ENCODE measurements at regions not wholly inside any gene's neighbourhood (a gene's known extent, or its start where the extent isn't known, plus 50 kb on each side); places are given as distances from the start of the nearest gene placed in this dataset.

DNA sequence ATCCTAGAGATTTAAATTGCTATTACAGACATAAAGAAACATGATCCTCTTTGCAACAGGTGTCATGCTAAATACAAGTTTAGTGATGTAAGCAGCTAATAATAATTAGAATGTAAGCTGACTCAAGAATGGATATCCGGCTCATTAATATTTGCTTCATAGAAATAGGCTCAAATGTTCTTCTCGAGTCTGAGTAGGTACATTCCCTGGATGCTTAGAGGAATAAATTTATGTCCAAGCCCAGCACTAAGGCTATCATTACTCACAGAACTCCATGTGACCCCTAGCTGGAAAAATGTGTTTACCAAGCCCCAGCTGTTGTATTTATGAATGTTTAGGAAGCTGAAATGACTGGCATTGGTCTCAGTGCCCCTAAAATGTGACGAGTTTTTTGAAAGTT lies 87.6 kb upstream of the TSPAN7 start:
- H3K14ac ChIP-seq (replicated peaks; ENCODE audit: low read depth, low read length): no peak overlapping the region
- H3K23ac ChIP-seq (ENCODE audit: low read depth, low read length): no peak overlapping the region
- intact Hi-C loops (cut with micrococcal nuclease) (no loop called here), dilution Hi-C loops (cut with HindIII; ENCODE audit: low sequenced_read_pairs, unreplicated experiment) (no loop called here), in situ Hi-C loops (cut with MboI; ENCODE audit: low sequenced_read_pairs) (no loop called here)
- no peak overlapping the region for H2BK15ac ChIP-seq (ENCODE audit: low read depth, low read length)
- H3K4ac ChIP-seq (ENCODE audit: low read depth, low read length): no peak overlapping the region
- no peaks in the 10 kb centered on the region for H3K9me1 ChIP-seq (ENCODE audit: insufficient read depth, low read length)
- H2BK5ac ChIP-seq (ENCODE audit: low read depth, low read length, poor library complexity, severe bottlenecking): no peak overlapping the region
- BruUV-seq (replicated peaks): no TSS peak
- no peak overlapping the region for H2AK5ac ChIP-seq (ENCODE audit: low read depth, low read length)
- no peaks in the 10 kb centered on the region for H4K20me1 ChIP-seq (ENCODE audit: insufficient read depth, low read length)
- no peaks in the 10 kb centered on the region for H3K4me1 ChIP-seq (ENCODE audit: control insufficient read depth, insufficient read depth, low read length)
- H2AFZ ChIP-seq (replicated peaks; ENCODE audit: low read length, poor library complexity): no peak overlapping the region
- no peak for ATAC-seq (ENCODE audit: low read depth)
- DNase-seq: no peak
- no peak overlapping the region for H4K91ac ChIP-seq (ENCODE audit: insufficient read depth, low read depth, low read length)
- H3K27me3 ChIP-seq (ENCODE audit: control insufficient read depth, insufficient read depth, low read length): no peaks in the 10 kb centered on the region
- ChIA-PET POLR2A (ENCODE audit: unreplicated experiment) (no interaction called here), CTCF (no interaction called here)
- no peak overlapping the region for H3K4me3 ChIP-seq (ENCODE audit: insufficient read depth, low read depth, low read length)
- H3K36me3 ChIP-seq (ENCODE audit: control insufficient read depth, insufficient read depth, low read length): no peaks in the 10 kb centered on the region
- no peak overlapping the region for H4K8ac ChIP-seq (ENCODE audit: low read depth in 2 of 2, low read length in 2 of 2)
- WGBS, 2 experiments (ENCODE audit: extremely low coverage in 2 of 2, insufficient read length in 1 of 2): no CpG with 5 or more reads among the region's 3 CpGs
- H3K56ac ChIP-seq (ENCODE audit: extremely low read depth, insufficient read depth, low read length): no peak overlapping the region
- H3K9me3 ChIP-seq (ENCODE audit: control insufficient read depth, insufficient read depth, low read length): no peaks in the 10 kb centered on the region
- no peak overlapping the region for H3K4me2 ChIP-seq (ENCODE audit: low read depth, low read length)
- TF ChIP-seq MAZ (IDR thresholded peaks at IDR 0.05; ENCODE audit: borderline replicate concordance, low read depth, low read length): no peak
- TF ChIP-seq MXI1 (IDR thresholded peaks at IDR 0.05; ENCODE audit: borderline replicate concordance, low read depth, low read length): no peak
- no peak for TF ChIP-seq POLR2A (IDR thresholded peaks at IDR 0.05; ENCODE audit: low read depth, low read length)
- no peak for TF ChIP-seq FOS (IDR thresholded peaks at IDR 0.05; ENCODE audit: low read depth, low read length)
- TF ChIP-seq CTCF (conservative IDR thresholded peaks at IDR 0.05; ENCODE audit: low read depth, low read length): no peak
- no peak for TF ChIP-seq CEBPB (IDR thresholded peaks at IDR 0.05; ENCODE audit: low read depth, low read length)
- TF ChIP-seq RCOR1 (IDR thresholded peaks at IDR 0.05; ENCODE audit: insufficient replicate concordance, low read length): no peak
- no peak for TF ChIP-seq RAD21 (IDR thresholded peaks at IDR 0.05; ENCODE audit: low read length)
- no peak for TF ChIP-seq BHLHE40 (IDR thresholded peaks at IDR 0.05; ENCODE audit: low read depth, low read length)
- TF ChIP-seq NFE2L2 (IDR thresholded peaks at IDR 0.05; ENCODE audit: low read depth, low read length): no peak
- no peak for TF ChIP-seq RFX5 (IDR thresholded peaks at IDR 0.05; ENCODE audit: low read depth, low read length)
- TF ChIP-seq SMC3 (IDR thresholded peaks at IDR 0.05; ENCODE audit: low read depth, low read length): no peak
- no peak overlapping the region for H2BK20ac ChIP-seq (ENCODE audit: low read depth, low read length)
- no peak overlapping the region for H4K5ac ChIP-seq (ENCODE audit: low read depth, low read length)
- H3K27ac ChIP-seq (ENCODE audit: insufficient read depth, low read length): no peak overlapping the region
- H2AK9ac ChIP-seq (replicated peaks; ENCODE audit: low read depth, low read length, poor library complexity): no peak overlapping the region
- H3K9ac ChIP-seq (ENCODE audit: low read depth, low read length): no peak overlapping the region
- no peak overlapping the region for H3K18ac ChIP-seq (ENCODE audit: low read depth, low read length)
- no peaks in the 10 kb centered on the region for H3K79me1 ChIP-seq (ENCODE audit: low read depth in 1 of 2, low read length in 2 of 2)
- H2BK120ac ChIP-seq (ENCODE audit: low read depth, low read length): no peak overlapping the region
